Breast epithelium (tissue), 3 donors: ENCODE measurements at regions not wholly inside any gene's neighbourhood (a gene's known extent, or its start where the extent isn't known, plus 50 kb on each side); places are given as distances from the start of the nearest gene placed in this dataset.

ENCODE experiments used
- POLR2A ChIP-seq: fragments of 450-650 bp; IDR thresholded peaks from one replicate; pipeline ENCODE4 v1.6.1; 2016; ENCODE audit warnings: antibody characterized with exemption, mild to moderate bottlenecking, moderate library complexity
- TF ChIP-seq, protein P1 (sequence below), 3 donors: fragments of 450-650 bp; IDR thresholded peaks; one replicate each; pipeline ENCODE4 v1.5.1; 2016 to 2017; ENCODE audit warnings: antibody characterized with exemption in 3 of 3, mild to moderate bottlenecking in 3 of 3, moderate library complexity in 3 of 3

DNA sequence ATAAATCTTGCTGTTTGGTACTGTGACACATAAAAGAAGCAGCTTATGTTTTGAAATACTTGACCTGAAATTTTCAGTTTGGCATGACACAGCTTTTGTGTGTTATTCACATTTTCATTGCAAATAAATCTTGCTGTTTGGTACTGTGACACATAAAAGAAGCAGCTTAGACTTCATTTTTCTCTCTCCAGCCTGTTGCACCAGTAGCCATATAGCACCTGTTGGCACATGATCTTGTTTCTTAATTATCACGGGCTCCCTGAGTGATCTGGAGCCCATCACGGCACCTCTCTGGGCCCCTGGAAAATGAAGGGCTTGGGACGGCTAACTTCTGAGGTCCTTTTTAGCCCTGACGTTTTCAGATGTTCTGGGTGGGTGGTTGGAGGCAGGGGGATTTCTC, 77.4 kb upstream of the SLCO3A1 start:
- TF ChIP-seq, protein P1, sequence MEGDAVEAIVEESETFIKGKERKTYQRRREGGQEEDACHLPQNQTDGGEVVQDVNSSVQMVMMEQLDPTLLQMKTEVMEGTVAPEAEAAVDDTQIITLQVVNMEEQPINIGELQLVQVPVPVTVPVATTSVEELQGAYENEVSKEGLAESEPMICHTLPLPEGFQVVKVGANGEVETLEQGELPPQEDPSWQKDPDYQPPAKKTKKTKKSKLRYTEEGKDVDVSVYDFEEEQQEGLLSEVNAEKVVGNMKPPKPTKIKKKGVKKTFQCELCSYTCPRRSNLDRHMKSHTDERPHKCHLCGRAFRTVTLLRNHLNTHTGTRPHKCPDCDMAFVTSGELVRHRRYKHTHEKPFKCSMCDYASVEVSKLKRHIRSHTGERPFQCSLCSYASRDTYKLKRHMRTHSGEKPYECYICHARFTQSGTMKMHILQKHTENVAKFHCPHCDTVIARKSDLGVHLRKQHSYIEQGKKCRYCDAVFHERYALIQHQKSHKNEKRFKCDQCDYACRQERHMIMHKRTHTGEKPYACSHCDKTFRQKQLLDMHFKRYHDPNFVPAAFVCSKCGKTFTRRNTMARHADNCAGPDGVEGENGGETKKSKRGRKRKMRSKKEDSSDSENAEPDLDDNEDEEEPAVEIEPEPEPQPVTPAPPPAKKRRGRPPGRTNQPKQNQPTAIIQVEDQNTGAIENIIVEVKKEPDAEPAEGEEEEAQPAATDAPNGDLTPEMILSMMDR (IDR thresholded peaks at IDR 0.05), result no peak
- no peak for TF ChIP-seq POLR2A
